ENCODE measurements at regions not wholly inside any gene's neighbourhood (a gene's known extent, or its start where the extent isn't known, plus 50 kb on each side); places are given as distances from the start of the nearest gene placed in this dataset.
"Not testable (repeated sequence)": the region's sequence is repeated elsewhere in the genome, so short reads cannot be mapped to it uniquely, and the experiment has no call there.

- H3K27ac Mint-ChIP-seq, result no peak overlapping the region
- H3K27me3 Mint-ChIP-seq (ENCODE audit: low read depth in 3 of 3), result peaks cover 1 to 3% (median 1%) of the 10 kb centered on the region in 3 donors
Observed at GRCh38 chr6:82419132-82419581, 55.5 kb downstream of the TPBG start.

GRCh38 chr6:82419859-82420258 is 56.2 kb downstream of the TPBG start:
- no peak for DNase-seq
- Mint-ChIP-seq H3K4me3 (no peak overlapping the region), H3K27me3 (ENCODE audit: low read depth in 3 of 3) (peaks cover 1 to 3% (median 1%) of the 10 kb centered on the region in 3 donors), H3K9me3 (peaks cover 0 to 5% (median 0%) of the 10 kb centered on the region in 6 donors), H3K4me1 (no peaks in the 10 kb centered on the region), H3K36me3 (no peaks in the 10 kb centered on the region), H3K27ac (no peak overlapping the region)

More at GRCh38 chr6:82419132-82419581, 55.5 kb downstream of the TPBG start:
- Mint-ChIP-seq H3K4me1 (no peaks in the 10 kb centered on the region), H3K36me3 (no peaks in the 10 kb centered on the region), H3K9me3 (peaks cover 0 to 5% (median 0%) of the 10 kb centered on the region in 6 donors), H3K4me3 (no peak overlapping the region)
- DNase-seq, result no peak

GRCh38 chr6:82430611-82431010 is 67.0 kb downstream of the TPBG start:
- Mint-ChIP-seq H3K27me3 (ENCODE audit: low read depth in 3 of 3) (peaks cover 0 to 1% (median 0%) of the 10 kb centered on the region in 3 donors), H3K36me3 (no peaks in the 10 kb centered on the region), H3K27ac (no peak overlapping the region), H3K4me3 (no peak overlapping the region), H3K4me1 (no peaks in the 10 kb centered on the region), H3K9me3 (peaks cover 0 to 2% (median 0%) of the 10 kb centered on the region in 6 donors)
- DNase-seq, result no peak

GRCh38 chr6:82436740-82437139 is 73.1 kb downstream of the TPBG start:
- Mint-ChIP-seq H3K4me1 (no peaks in the 10 kb centered on the region), H3K9me3 (peaks cover 0 to 2% (median 0%) of the 10 kb centered on the region in 6 donors), H3K27me3 (ENCODE audit: low read depth in 3 of 3) (peaks cover 0 to 1% (median 0%) of the 10 kb centered on the region in 3 donors), H3K27ac (no peak overlapping the region), H3K4me3 (no peak overlapping the region), H3K36me3 (no peaks in the 10 kb centered on the region)
- no peak for DNase-seq

- Mint-ChIP-seq H3K27me3 (ENCODE audit: low read depth in 3 of 3) (peaks cover 0 to 1% (median 0%) of the 10 kb centered on the region in 3 donors), H3K4me3 (no peak overlapping the region), H3K27ac (no peak overlapping the region), H3K4me1 (no peaks in the 10 kb centered on the region), H3K36me3 (no peaks in the 10 kb centered on the region), H3K9me3 (peaks cover 0 to 2% (median 0%) of the 10 kb centered on the region in 6 donors)
- no peak for DNase-seq
Observed at GRCh38 chr6:82437701-82438100, 74.1 kb downstream of the TPBG start.

- H3K27ac Mint-ChIP-seq, result no peak overlapping the region
- H3K4me1 Mint-ChIP-seq, result no peaks in the 10 kb centered on the region
- no peaks in the 10 kb centered on the region for H3K36me3 Mint-ChIP-seq
- H3K9me3 Mint-ChIP-seq, result no peaks in the 10 kb centered on the region
- no peak overlapping the region for H3K4me3 Mint-ChIP-seq
- no peak for DNase-seq
- H3K27me3 Mint-ChIP-seq (ENCODE audit: low read depth in 3 of 3), result no peaks in the 10 kb centered on the region
Observed at GRCh38 chr6:82441047-82441855, 77.6 kb downstream of the TPBG start.

- Mint-ChIP-seq H3K27me3 (ENCODE audit: low read depth in 3 of 3) (no peaks in the 10 kb centered on the region), H3K4me3 (no peak overlapping the region), H3K36me3 (no peaks in the 10 kb centered on the region), H3K9me3 (no peaks in the 10 kb centered on the region), H3K4me1 (no peaks in the 10 kb centered on the region), H3K27ac (no peak overlapping the region)
- DNase-seq, result no peak
Observed at GRCh38 chr6:82442061-82442719, 78.6 kb downstream of the TPBG start.

GRCh38 chr6:82458147-82458546 is 94.5 kb downstream of the TPBG start:
- DNase-seq, result no peak
- Mint-ChIP-seq H3K27ac (no peak overlapping the region), H3K27me3 (ENCODE audit: low read depth in 3 of 3) (peaks cover 0 to 3% (median 2%) of the 10 kb centered on the region in 3 donors), H3K4me1 (no peaks in the 10 kb centered on the region), H3K9me3 (peaks cover 4 to 28% (median 11%) of the 10 kb centered on the region in 6 donors), H3K36me3 (no peaks in the 10 kb centered on the region), H3K4me3 (no peak overlapping the region)

- Mint-ChIP-seq H3K4me1 (no peaks in the 10 kb centered on the region), H3K36me3 (no peaks in the 10 kb centered on the region), H3K27ac (no peak overlapping the region), H3K4me3 (no peak overlapping the region), H3K9me3 (peaks cover 4 to 28% (median 11%) of the 10 kb centered on the region in 6 donors), H3K27me3 (ENCODE audit: low read depth in 3 of 3) (peaks cover 0 to 3% (median 2%) of the 10 kb centered on the region in 3 donors)
- no peak for DNase-seq
Observed at GRCh38 chr6:82458705-82459104, 95.1 kb downstream of the TPBG start.

- Mint-ChIP-seq H3K36me3 (no peaks in the 10 kb centered on the region), H3K4me3 (no peak overlapping the region)
Observed at GRCh38 chr6:82461536-82461935, 97.9 kb downstream of the TPBG start.

GRCh38 chr6:82467338-82467737 is 103.7 kb downstream of the TPBG start:
- H3K9me3 Mint-ChIP-seq, result peaks cover 7 to 28% (median 9%) of the 10 kb centered on the region in 6 donors
- H3K27ac Mint-ChIP-seq, result no peak overlapping the region
- no peaks in the 10 kb centered on the region for H3K4me1 Mint-ChIP-seq
- no peak overlapping the region for H3K4me3 Mint-ChIP-seq
- DNase-seq, result no peak
- peaks cover 0 to 2% (median 0%) of the 10 kb centered on the region in 3 donors for H3K27me3 Mint-ChIP-seq (ENCODE audit: low read depth in 3 of 3)
- no peaks in the 10 kb centered on the region for H3K36me3 Mint-ChIP-seq

More at GRCh38 chr6:82461536-82461935, 97.9 kb downstream of the TPBG start:
- Mint-ChIP-seq H3K27ac (no peak overlapping the region), H3K4me1 (no peaks in the 10 kb centered on the region), H3K27me3 (ENCODE audit: low read depth in 3 of 3) (peaks cover 0 to 3% (median 2%) of the 10 kb centered on the region in 3 donors), H3K9me3 (peaks cover 0 to 11% (median 6%) of the 10 kb centered on the region in 6 donors)
- no peak for DNase-seq

GRCh38 chr6:82470123-82470522 is 106.5 kb downstream of the TPBG start:
- H3K4me1 Mint-ChIP-seq; DNase-seq; H3K36me3 Mint-ChIP-seq; H3K4me3 Mint-ChIP-seq; H3K27me3 Mint-ChIP-seq (ENCODE audit: low read depth in 3 of 3); H3K27ac Mint-ChIP-seq: not testable (repeated sequence)
- H3K9me3 Mint-ChIP-seq, result peaks cover 5 to 22% (median 11%) of the 10 kb centered on the region in 6 donors

GRCh38 chr6:82475106-82475505 is 111.5 kb downstream of the TPBG start:
- not testable (repeated sequence) for H3K36me3 Mint-ChIP-seq; H3K4me1 Mint-ChIP-seq; H3K27ac Mint-ChIP-seq; H3K9me3 Mint-ChIP-seq; DNase-seq; H3K4me3 Mint-ChIP-seq; H3K27me3 Mint-ChIP-seq (ENCODE audit: low read depth in 3 of 3)

GRCh38 chr6:82484001-82484400 is 120.4 kb downstream of the TPBG start:
- Mint-ChIP-seq H3K36me3 (peaks cover 0 to 5% (median 0%) of the 10 kb centered on the region in 3 donors), H3K4me3 (no peak overlapping the region), H3K9me3 (peaks cover 4 to 50% (median 17%) of the 10 kb centered on the region in 6 donors), H3K4me1 (no peaks in the 10 kb centered on the region), H3K27ac (no peak overlapping the region), H3K27me3 (ENCODE audit: low read depth in 3 of 3) (peaks cover 0 to 2% (median 0%) of the 10 kb centered on the region in 3 donors)
- no peak for DNase-seq

Data from immature natural killer cell (primary cell).